Upper lobe of right lung (tissue), 1 donor: ENCODE measurements at regions not wholly inside any gene's neighbourhood (a gene's known extent, or its start where the extent isn't known, plus 50 kb on each side); places are given as distances from the start of the nearest gene placed in this dataset.

Experiments
- ATAC-seq: fragments of 200-7000 bp; cut with Tn5 transposase; one replicate; pipeline ENCODE4 v1.9.1; 2020; ENCODE audit warnings: mild to moderate bottlenecking, moderate library complexity
- DNase-seq: peaks from one replicate; pipeline ENCODE4 v3.0.0-alpha.2; 2020
- H3K27ac ChIP-seq: fragments of 200-600 bp; one replicate; pipeline ENCODE4 v1.8.0; 2022
- H3K27me3 ChIP-seq: fragments of 200-600 bp; one replicate; pipeline ENCODE4 v1.8.0; 2022; ENCODE audit warnings: mild to moderate bottlenecking
- H3K36me3 ChIP-seq: fragments of 200-600 bp; one replicate; pipeline ENCODE4 v1.8.0; 2022
- H3K4me1 ChIP-seq: fragments of 200-600 bp; one replicate; pipeline ENCODE4 v1.8.0; 2022
- H3K4me3 ChIP-seq: fragments of 200-600 bp; one replicate; pipeline ENCODE4 v1.8.0; 2022; ENCODE audit warnings: mild to moderate bottlenecking
- H3K9me3 ChIP-seq: fragments of 200-600 bp; one replicate; pipeline ENCODE4 v1.8.0; 2022
- CTCF ChIP-seq: fragments of 200-600 bp; IDR thresholded peaks from one replicate; pipeline ENCODE4 v1.8.0; 2022; ENCODE audit warnings: antibody characterized with exemption
- intact Hi-C: fragments of 100-400 bp; cut with DNase I; formaldehyde crosslinking; loops from one replicate; pipeline ENCODE4 v1.11.0; 2022
- donor health status: DM: no; HTN: yes; CAD: no; lungs with severe emphysema.

GRCh38 chr2:41621563-41621962, 426.3 kb upstream of the PKDCC start:
- no peak for DNase-seq
- ATAC-seq: no peak
- no peak for TF ChIP-seq CTCF
- H3K27ac ChIP-seq: no peak overlapping the region
- H3K9me3 ChIP-seq: no peaks in the 10 kb centered on the region
- intact Hi-C loops: no loop called here
- H3K27me3 ChIP-seq: no peaks in the 10 kb centered on the region
- no peaks in the 10 kb centered on the region for H3K36me3 ChIP-seq
- no peaks in the 10 kb centered on the region for H3K4me1 ChIP-seq
- H3K4me3 ChIP-seq: no peak overlapping the region

- no peaks in the 10 kb centered on the region for H3K4me1 ChIP-seq
- no peak overlapping the region for H3K27ac ChIP-seq
- H3K4me3 ChIP-seq: no peak overlapping the region
- TF ChIP-seq CTCF: no peak
- ATAC-seq (no peak), DNase-seq (no peak)
- intact Hi-C loops: no loop called here
- no peaks in the 10 kb centered on the region for H3K9me3 ChIP-seq
- no peaks in the 10 kb centered on the region for H3K36me3 ChIP-seq
- H3K27me3 ChIP-seq: no peaks in the 10 kb centered on the region
These were observed 425.5 kb upstream of the PKDCC start for GRCh38 chr2:41622301-41622700.

GRCh38 chr2:41626936-41627335, 420.9 kb upstream of the PKDCC start:
- intact Hi-C loops: no loop called here
- ATAC-seq (no peak), DNase-seq (no peak)
- no peaks in the 10 kb centered on the region for H3K9me3 ChIP-seq
- no peak overlapping the region for H3K4me3 ChIP-seq
- H3K4me1 ChIP-seq: no peaks in the 10 kb centered on the region
- no peaks in the 10 kb centered on the region for H3K36me3 ChIP-seq
- H3K27ac ChIP-seq: no peak overlapping the region
- TF ChIP-seq CTCF: no peak
- H3K27me3 ChIP-seq: no peaks in the 10 kb centered on the region

- TF ChIP-seq CTCF: no peak
- no peak for ATAC-seq
- no peak for DNase-seq
- Histone ChIP-seq H3K4me3 (no peak overlapping the region), H3K9me3 (no peaks in the 10 kb centered on the region), H3K4me1 (no peaks in the 10 kb centered on the region), H3K27ac (no peak overlapping the region), H3K36me3 (no peaks in the 10 kb centered on the region), H3K27me3 (no peaks in the 10 kb centered on the region)
- intact Hi-C loops: no loop called here
These were observed 413.1 kb upstream of the PKDCC start for GRCh38 chr2:41634686-41635085.

GRCh38 chr2:41644936-41645335, 402.9 kb upstream of the PKDCC start:
- no peak overlapping the region for H3K4me3 ChIP-seq
- DNase-seq (no peak), ATAC-seq (no peak)
- H3K27ac ChIP-seq: no peak overlapping the region
- H3K4me1 ChIP-seq: no peaks in the 10 kb centered on the region
- intact Hi-C loops: no loop called here
- H3K27me3 ChIP-seq: no peaks in the 10 kb centered on the region
- H3K36me3 ChIP-seq: no peaks in the 10 kb centered on the region
- TF ChIP-seq CTCF: no peak
- H3K9me3 ChIP-seq: no peaks in the 10 kb centered on the region

- DNase-seq (no peak), ATAC-seq (no peak)
- H3K4me3 ChIP-seq: no peak overlapping the region
- H3K9me3 ChIP-seq: no peaks in the 10 kb centered on the region
- H3K27me3 ChIP-seq: no peaks in the 10 kb centered on the region
- intact Hi-C loops: no loop called here
- TF ChIP-seq CTCF: no peak
- H3K4me1 ChIP-seq: no peaks in the 10 kb centered on the region
- no peak overlapping the region for H3K27ac ChIP-seq
- H3K36me3 ChIP-seq: no peaks in the 10 kb centered on the region
These were observed 400.3 kb upstream of the PKDCC start for GRCh38 chr2:41647468-41648050.
